Stimulated activated CD4-positive, alpha-beta T cell treated with anti-CD3 and anti-CD28 coated beads, Interleukin-2, amount 100 ng/mL, for 24 hours (primary cell): ENCODE measurements at regions not wholly inside any gene's neighbourhood (a gene's known extent, or its start where the extent isn't known, plus 50 kb on each side); places are given as distances from the start of the nearest gene placed in this dataset.

Source experiments
- DNase-seq, 2 donors: peaks; one replicate each; pipeline ENCODE4 v3.0.0-alpha.2; 2020

DNA sequence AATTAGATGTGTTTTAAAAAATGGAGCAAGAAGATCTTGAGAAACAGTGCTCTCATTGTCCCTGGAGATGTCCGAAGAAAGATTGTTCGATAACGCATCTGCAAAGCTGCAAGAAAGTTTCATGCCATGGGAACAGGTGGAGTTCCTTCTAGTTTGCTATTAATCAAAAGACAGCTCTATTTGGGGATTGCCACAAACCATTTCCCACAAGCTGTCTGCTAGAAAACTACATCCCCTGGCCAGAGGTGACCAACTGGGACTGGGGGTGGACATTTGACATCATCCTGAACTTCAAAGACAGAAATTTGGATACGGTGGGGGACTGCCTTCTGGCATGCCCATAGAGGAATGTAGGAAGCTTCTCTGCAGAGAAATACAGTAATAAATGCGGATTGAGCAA is 50.8 kb upstream of the OSMR start:
- no peak for DNase-seq

DNA sequence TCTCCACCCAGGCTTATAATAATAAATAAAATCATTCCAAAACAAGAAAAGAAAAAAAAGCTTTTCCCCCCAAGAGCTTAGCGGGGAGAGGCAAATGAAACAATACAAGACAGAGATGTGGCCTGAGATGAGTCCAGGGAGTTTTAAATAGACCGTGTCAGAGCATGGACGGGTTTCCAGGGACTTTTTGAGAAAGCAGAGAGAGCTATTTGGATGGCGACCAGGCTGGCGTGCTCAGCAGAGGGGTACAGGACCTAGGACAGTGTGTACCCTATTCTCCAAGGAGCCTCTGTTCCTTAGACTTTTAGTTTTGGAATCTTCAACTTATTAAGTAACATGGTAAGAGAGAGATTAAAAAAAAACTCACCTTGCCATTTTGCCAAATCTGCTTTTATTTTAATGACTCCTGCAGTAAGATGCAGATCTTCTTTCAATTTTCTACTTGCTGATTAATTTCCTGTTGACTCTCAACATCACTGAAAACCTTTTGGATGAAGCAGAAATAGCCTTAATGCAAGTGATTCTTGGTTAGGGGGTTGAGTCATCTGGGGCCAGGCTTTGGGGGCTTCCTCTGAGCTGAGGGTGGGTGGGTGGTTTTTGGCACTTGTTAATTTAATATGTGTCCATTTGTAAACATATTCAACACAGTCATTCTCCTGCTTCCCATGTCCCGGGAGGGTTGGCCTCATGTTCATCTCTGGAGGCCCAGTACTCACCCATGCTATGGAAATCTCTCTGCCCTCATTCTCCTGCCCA is 49.6 kb upstream of the OSMR start:
- DNase-seq = no peak
